Heart left ventricle (tissue), 13 donors: ENCODE measurements at regions not wholly inside any gene's neighbourhood (a gene's known extent, or its start where the extent isn't known, plus 50 kb on each side); places are given as distances from the start of the nearest gene placed in this dataset.

ENCODE experiments used
- POLR2A ChIP-seq, 2 donors: fragments of 450-650 bp; IDR thresholded peaks; one replicate each; pipeline ENCODE4 v1.6.1; 2017; ENCODE audit warnings: antibody characterized with exemption in 2 of 2, mild to moderate bottlenecking in 2 of 2, moderate library complexity in 2 of 2
- TF ChIP-seq, protein P1 (sequence below), 12 donors: fragments of 200-600 bp; sonication (generic) in 4 of 12; IDR thresholded peaks; one replicate each; pipeline versions ENCODE4 v1.5.0 to v1.8.0; 2018 to 2022; ENCODE audit warnings: antibody characterized with exemption in 12 of 12, mild to moderate bottlenecking in 5 of 12
- donor health status: ischemic (EF 13 %, LVEDD 7.1; RV severe dilation, severe dysfunction).
- donor health status: DM: no; HTN: yes; CAD: no.
- donor health status: DM: no; HTN: no; CAD: no.
- donor health status: ischemic (EF 25% LVEDD 6.9; RV normal size, moderate dysfunction).
- donor health status: ischemic (EF 25% LVEDD 5.7; RV mildly dilated, moderate dysfunction).
- donor health status: ischemic (EF 35%, LVEDD 5.7; RV mildly dilated, moderate dysfunction).
- donor health status: nonischemic (EF 11% LVEDD 7.7; RV severe dilation, severe dysfunction).
- donor health status: DM: yes; HTN: yes; CAD: no.
- donor health status: PGD.
- donor health status: ischemic (EF 29% LVEDD 5.4; RV normal size, mild dysfunction).
- donor health status: nonischemic (EF 23%, LVEDD 6.1; RV moderate dilation, normal function).

DNA sequence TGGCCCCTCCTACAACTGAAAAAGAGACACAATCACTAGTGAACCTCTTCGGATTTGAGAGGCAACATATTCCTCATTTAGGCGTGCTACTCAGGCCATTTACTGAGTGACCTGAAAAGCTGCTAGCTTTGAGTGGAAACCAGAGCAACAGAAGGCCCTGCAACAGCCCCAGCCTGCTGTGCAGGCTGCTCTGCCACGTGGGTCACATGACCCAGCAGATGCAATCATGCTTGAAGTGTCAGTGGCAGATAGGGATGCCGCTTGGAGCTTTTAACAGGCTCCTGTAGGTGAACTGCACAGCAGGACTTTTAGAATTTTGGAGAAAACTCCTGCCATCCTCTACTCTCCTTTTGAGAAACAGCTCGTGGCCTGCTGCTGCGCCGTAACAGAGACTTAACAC is 578.6 kb upstream of the RAB6C start:
- TF ChIP-seq, protein P1, sequence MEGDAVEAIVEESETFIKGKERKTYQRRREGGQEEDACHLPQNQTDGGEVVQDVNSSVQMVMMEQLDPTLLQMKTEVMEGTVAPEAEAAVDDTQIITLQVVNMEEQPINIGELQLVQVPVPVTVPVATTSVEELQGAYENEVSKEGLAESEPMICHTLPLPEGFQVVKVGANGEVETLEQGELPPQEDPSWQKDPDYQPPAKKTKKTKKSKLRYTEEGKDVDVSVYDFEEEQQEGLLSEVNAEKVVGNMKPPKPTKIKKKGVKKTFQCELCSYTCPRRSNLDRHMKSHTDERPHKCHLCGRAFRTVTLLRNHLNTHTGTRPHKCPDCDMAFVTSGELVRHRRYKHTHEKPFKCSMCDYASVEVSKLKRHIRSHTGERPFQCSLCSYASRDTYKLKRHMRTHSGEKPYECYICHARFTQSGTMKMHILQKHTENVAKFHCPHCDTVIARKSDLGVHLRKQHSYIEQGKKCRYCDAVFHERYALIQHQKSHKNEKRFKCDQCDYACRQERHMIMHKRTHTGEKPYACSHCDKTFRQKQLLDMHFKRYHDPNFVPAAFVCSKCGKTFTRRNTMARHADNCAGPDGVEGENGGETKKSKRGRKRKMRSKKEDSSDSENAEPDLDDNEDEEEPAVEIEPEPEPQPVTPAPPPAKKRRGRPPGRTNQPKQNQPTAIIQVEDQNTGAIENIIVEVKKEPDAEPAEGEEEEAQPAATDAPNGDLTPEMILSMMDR (IDR thresholded peaks at IDR 0.05): no peak
- no peak for TF ChIP-seq POLR2A (IDR thresholded peaks at IDR 0.05)
